Neuron (in vitro differentiated cells): ENCODE measurements at regions not wholly inside any gene's neighbourhood (a gene's known extent, or its start where the extent isn't known, plus 50 kb on each side); places are given as distances from the start of the nearest gene placed in this dataset.

Experiments used
- H2AFZ ChIP-seq: one replicate; pipeline ENCODE4 v1.6.1; 2013; ENCODE audit warnings: low read depth, mild to moderate bottlenecking, inconsistent platforms, low read length, moderate library complexity
- H3K27me3 ChIP-seq: one replicate; pipeline ENCODE4 v1.6.1; 2013; ENCODE audit warnings: low read length; ENCODE audit not compliant: insufficient read depth
- H3K36me3 ChIP-seq: one replicate; pipeline ENCODE4 v1.6.1; 2013; ENCODE audit warnings: low read length; ENCODE audit not compliant: insufficient read depth
- H3K4me1 ChIP-seq: one replicate; pipeline ENCODE4 v1.6.1; 2013; ENCODE audit warnings: low read length; ENCODE audit not compliant: insufficient read depth
- H3K4me3 ChIP-seq: 2 replicates; pipeline ENCODE4 v1.5.1; 2013; ENCODE audit warnings: mild to moderate bottlenecking, low read length, moderate library complexity
- H3K9me3 ChIP-seq: one replicate; pipeline ENCODE4 v1.6.1; 2013; ENCODE audit warnings: low read length

- H3K9me3 ChIP-seq: peaks cover 2% of the 10 kb centered on the region
- no peaks in the 10 kb centered on the region for H3K36me3 ChIP-seq
- H2AFZ ChIP-seq: no peak overlapping the region
- H3K4me1 ChIP-seq: no peaks in the 10 kb centered on the region
- H3K27me3 ChIP-seq: no peaks in the 10 kb centered on the region
- H3K4me3 ChIP-seq: no peak overlapping the region
Observed at GRCh38 chr6:14710421-14710820, 535.4 kb upstream of the JARID2 start.

- H3K4me1 ChIP-seq: no peaks in the 10 kb centered on the region
- H3K27me3 ChIP-seq: no peaks in the 10 kb centered on the region
- no peak overlapping the region for H3K4me3 ChIP-seq
- no peak overlapping the region for H2AFZ ChIP-seq
- peaks cover 2% of the 10 kb centered on the region for H3K9me3 ChIP-seq
- no peaks in the 10 kb centered on the region for H3K36me3 ChIP-seq
Observed at GRCh38 chr6:14711056-14711703, 534.7 kb upstream of the JARID2 start.

GRCh38 chr6:14711704-14712379, 534.0 kb upstream of the JARID2 start:
- Histone ChIP-seq H3K27me3 (peaks cover 1% of the 10 kb centered on the region), H3K9me3 (peaks cover 2% of the 10 kb centered on the region), H2AFZ (no peak overlapping the region), H3K4me1 (no peaks in the 10 kb centered on the region), H3K36me3 (no peaks in the 10 kb centered on the region), H3K4me3 (no peak overlapping the region)

- Histone ChIP-seq H3K4me3 (no peak overlapping the region), H2AFZ (no peak overlapping the region), H3K4me1 (no peaks in the 10 kb centered on the region), H3K27me3 (peaks cover 3% of the 10 kb centered on the region), H3K36me3 (no peaks in the 10 kb centered on the region), H3K9me3 (peaks cover 2% of the 10 kb centered on the region)
Observed at GRCh38 chr6:14713008-14713960, 532.6 kb upstream of the JARID2 start.

GRCh38 chr6:14713966-14714631, 531.8 kb upstream of the JARID2 start:
- H3K27me3 ChIP-seq: peaks cover 3% of the 10 kb centered on the region
- no peak overlapping the region for H3K4me3 ChIP-seq
- no peak overlapping the region for H2AFZ ChIP-seq
- H3K9me3 ChIP-seq: peaks cover 2% of the 10 kb centered on the region
- H3K36me3 ChIP-seq: no peaks in the 10 kb centered on the region
- H3K4me1 ChIP-seq: peaks cover under 1% of the 10 kb centered on the region

GRCh38 chr6:14715076-14715475, 530.8 kb upstream of the JARID2 start:
- H2AFZ ChIP-seq: no peak overlapping the region
- no peak overlapping the region for H3K4me3 ChIP-seq
- H3K27me3 ChIP-seq: peaks cover 3% of the 10 kb centered on the region
- peaks cover 2% of the 10 kb centered on the region for H3K9me3 ChIP-seq
- H3K4me1 ChIP-seq: peaks cover 5% of the 10 kb centered on the region
- H3K36me3 ChIP-seq: no peaks in the 10 kb centered on the region

GRCh38 chr6:14716499-14717146, 529.2 kb upstream of the JARID2 start:
- H3K27me3 ChIP-seq: peaks cover 3% of the 10 kb centered on the region
- H3K9me3 ChIP-seq: no peaks in the 10 kb centered on the region
- no peaks in the 10 kb centered on the region for H3K36me3 ChIP-seq

GRCh38 chr6:14717307-14717706, 528.6 kb upstream of the JARID2 start:
- H3K4me3 ChIP-seq: no peak overlapping the region
- no peaks in the 10 kb centered on the region for H3K9me3 ChIP-seq
- no peaks in the 10 kb centered on the region for H3K36me3 ChIP-seq
- H2AFZ ChIP-seq: no peak overlapping the region
- H3K27me3 ChIP-seq: peaks cover 3% of the 10 kb centered on the region
- peaks cover 16% of the 10 kb centered on the region for H3K4me1 ChIP-seq

More at GRCh38 chr6:14716499-14717146, 529.2 kb upstream of the JARID2 start:
- no peak overlapping the region for H3K4me3 ChIP-seq
- H3K4me1 ChIP-seq: peaks cover 16% of the 10 kb centered on the region
- H2AFZ ChIP-seq: no peak overlapping the region

GRCh38 chr6:14718861-14719260, 527.0 kb upstream of the JARID2 start:
- peaks cover 5% of the 10 kb centered on the region for H3K27me3 ChIP-seq
- H3K4me3 ChIP-seq: no peak overlapping the region
- no peaks in the 10 kb centered on the region for H3K9me3 ChIP-seq
- H2AFZ ChIP-seq: no peak overlapping the region
- H3K4me1 ChIP-seq: peaks cover 16% of the 10 kb centered on the region
- H3K36me3 ChIP-seq: no peaks in the 10 kb centered on the region

GRCh38 chr6:14719270-14719669, 526.6 kb upstream of the JARID2 start:
- Histone ChIP-seq H3K4me1 (peaks cover 16% of the 10 kb centered on the region), H2AFZ (no peak overlapping the region), H3K9me3 (no peaks in the 10 kb centered on the region), H3K27me3 (peaks cover 5% of the 10 kb centered on the region), H3K36me3 (no peaks in the 10 kb centered on the region), H3K4me3 (no peak overlapping the region)

GRCh38 chr6:14720411-14721102, 525.3 kb upstream of the JARID2 start:
- Histone ChIP-seq H3K27me3 (peaks cover 5% of the 10 kb centered on the region), H3K4me3 (no peak overlapping the region), H2AFZ (no peak overlapping the region), H3K36me3 (no peaks in the 10 kb centered on the region), H3K9me3 (no peaks in the 10 kb centered on the region), H3K4me1 (peaks cover 16% of the 10 kb centered on the region)
